H9 (cell line): ENCODE measurements at regions not wholly inside any gene's neighbourhood (a gene's known extent, or its start where the extent isn't known, plus 50 kb on each side); places are given as distances from the start of the nearest gene placed in this dataset.

ENCODE experiments used
- DNase-seq: peaks from one replicate; pipeline ENCODE4 v3.0.0-alpha.2; 2017
- H2AFZ ChIP-seq: one replicate; pipeline ENCODE4 v1.6.1; 2013; ENCODE audit warnings: mild to moderate bottlenecking, low read length, control low read depth, moderate library complexity
- H2AK5ac ChIP-seq: 2 replicates; pipeline ENCODE4 v1.6.1; 2013; ENCODE audit warnings: low read length, control low read depth, mixed read lengths; ENCODE audit not compliant: insufficient read length
- H2BK120ac ChIP-seq: one replicate; pipeline ENCODE4 v1.6.1; 2013; ENCODE audit warnings: low read depth, mild to moderate bottlenecking, low read length, control low read depth, inconsistent platforms; ENCODE audit not compliant: poor library complexity, severe bottlenecking
- H2BK12ac ChIP-seq: 2 replicates; pipeline ENCODE4 v1.6.1; 2013; ENCODE audit warnings: low read length, control low read depth, mixed read lengths, low read depth; ENCODE audit not compliant: insufficient read length
- H2BK15ac ChIP-seq: 2 replicates; pipeline ENCODE4 v1.6.1; 2013; ENCODE audit warnings: low read depth, low read length, control low read depth
- H2BK20ac ChIP-seq: one replicate; pipeline ENCODE4 v1.6.1; 2013; ENCODE audit warnings: low read depth, mild to moderate bottlenecking, low read length, control low read depth, inconsistent platforms; ENCODE audit not compliant: poor library complexity, severe bottlenecking
- H2BK5ac ChIP-seq: 2 replicates; pipeline ENCODE4 v1.6.1; 2013; ENCODE audit warnings: low read length, control low read depth, mixed read lengths; ENCODE audit not compliant: insufficient read length
- H3K14ac ChIP-seq: 2 replicates; pipeline ENCODE4 v1.6.1; 2013; ENCODE audit warnings: low read length, control low read depth; ENCODE audit not compliant: insufficient read depth
- H3K18ac ChIP-seq: 2 replicates; pipeline ENCODE4 v1.6.1; 2013; ENCODE audit warnings: low read depth, mild to moderate bottlenecking, mixed read lengths, low read length, control low read depth; ENCODE audit not compliant: insufficient read length
- H3K23ac ChIP-seq: 2 replicates; pipeline ENCODE4 v1.6.1; 2013; ENCODE audit warnings: low read length, control low read depth, mixed read lengths, low read depth; ENCODE audit not compliant: insufficient read length
- H3K23me2 ChIP-seq: 2 replicates; pipeline ENCODE4 v1.6.1; 2013; ENCODE audit warnings: low read depth, mild to moderate bottlenecking, mixed read lengths, low read length, control low read depth; ENCODE audit not compliant: insufficient read length, poor library complexity, severe bottlenecking
- H3K27ac ChIP-seq: 2 replicates; pipeline ENCODE4 v1.5.1; 2013; ENCODE audit warnings: low read length, control low read depth, mixed read lengths, low read depth; ENCODE audit not compliant: insufficient read length
- H3K27me3 ChIP-seq: 2 replicates; pipeline ENCODE4 v1.6.1; 2013; ENCODE audit warnings: low read length, control low read depth, inconsistent platforms; ENCODE audit not compliant: insufficient read depth
- H3K4ac ChIP-seq: 2 replicates; pipeline ENCODE4 v1.6.1; 2013; ENCODE audit warnings: low read depth, mild to moderate bottlenecking, control low read depth, inconsistent platforms, low read length, moderate library complexity
- H3K4me1 ChIP-seq: 2 replicates; pipeline ENCODE4 v1.6.1; 2013; ENCODE audit warnings: low read length, control low read depth, inconsistent platforms; ENCODE audit not compliant: insufficient read depth
- H3K4me2 ChIP-seq: 2 replicates; pipeline ENCODE4 v1.6.1; 2013; ENCODE audit warnings: low read length, control low read depth, mixed read lengths; ENCODE audit not compliant: insufficient read length, insufficient read depth
- H3K56ac ChIP-seq: 2 replicates; pipeline ENCODE4 v1.6.1; 2013; ENCODE audit warnings: low read depth, mild to moderate bottlenecking, mixed read lengths, low read length, control low read depth; ENCODE audit not compliant: insufficient read length
- H3K79me1 ChIP-seq: 2 replicates; pipeline ENCODE4 v1.6.1; 2013; ENCODE audit warnings: low read depth, mild to moderate bottlenecking, moderate library complexity, low read length, control low read depth, inconsistent platforms; ENCODE audit not compliant: insufficient read depth, poor library complexity, severe bottlenecking
- H3K79me2 ChIP-seq: 2 replicates; pipeline ENCODE4 v1.6.1; 2013; ENCODE audit warnings: low read length, control low read depth, inconsistent platforms; ENCODE audit not compliant: insufficient read depth
- H3K9ac ChIP-seq: 2 replicates; pipeline ENCODE4 v1.6.1; 2013; ENCODE audit warnings: low read length, control low read depth, mixed read lengths; ENCODE audit not compliant: insufficient read length; ENCODE audit errors: extremely low read depth
- H3K9me3 ChIP-seq: one replicate; pipeline ENCODE4 v1.6.1; 2013; ENCODE audit warnings: low read depth, low read length, inconsistent platforms; ENCODE audit not compliant: control insufficient read depth
- H3T11ph ChIP-seq: one replicate; pipeline ENCODE4 v1.6.1; 2013; ENCODE audit warnings: mild to moderate bottlenecking, low read length, control low read depth, inconsistent platforms
- H4K20me1 ChIP-seq: one replicate; pipeline ENCODE4 v1.6.1; 2013; ENCODE audit not compliant: control insufficient read depth, insufficient read length, insufficient read depth
- H4K5ac ChIP-seq: 2 replicates; pipeline ENCODE4 v1.6.1; 2013; ENCODE audit warnings: low read depth, mild to moderate bottlenecking, mixed read lengths, low read length, control low read depth; ENCODE audit not compliant: insufficient read length
- H4K8ac ChIP-seq: replicated peaks from 2 replicates; pipeline ENCODE4 v1.6.1; 2013; ENCODE audit warnings: low read length, control low read depth, mixed read lengths, low read depth; ENCODE audit not compliant: insufficient read length
- H4K91ac ChIP-seq: 2 replicates; pipeline ENCODE4 v1.6.1; 2013; ENCODE audit warnings: low read depth, mild to moderate bottlenecking, moderate library complexity, mixed read lengths, low read length, control low read depth; ENCODE audit not compliant: insufficient read length
- H3K27ac Mint-ChIP-seq, 3 experiments: 2 replicates in 2 of 3; 3 replicates in 1 of 3; pipeline ENCODE4 v1.8.0; 2020 to 2021; ENCODE audit warnings: mixed read lengths in 3 of 3, mild to moderate bottlenecking in 1 of 3, moderate library complexity in 1 of 3
- H3K27me3 Mint-ChIP-seq: 2 replicates; pipeline ENCODE4 v1.8.0; 2021; ENCODE audit warnings: low read depth, mild to moderate bottlenecking, moderate library complexity, mixed read lengths
- H3K36me3 Mint-ChIP-seq, 3 experiments: 2 replicates in 2 of 3; 3 replicates in 1 of 3; pipeline ENCODE4 v1.8.0; 2020 to 2021; ENCODE audit warnings: low read depth in 3 of 3, mixed read lengths in 3 of 3; ENCODE audit not compliant: insufficient read depth in 1 of 3
- H3K4me1 Mint-ChIP-seq, 2 experiments: 2 replicates each; pipeline ENCODE4 v1.8.0; 2020; ENCODE audit warnings: mixed read lengths in 2 of 2
- H3K4me3 Mint-ChIP-seq, 2 experiments: 2 replicates in 1 of 2; 3 replicates in 1 of 2; pipeline ENCODE4 v1.8.0; 2020 to 2021; ENCODE audit warnings: mild to moderate bottlenecking in 2 of 2, mixed read lengths in 2 of 2, moderate library complexity in 1 of 2
- H3K9me3 Mint-ChIP-seq, 2 experiments: 2 replicates in 1 of 2; 3 replicates in 1 of 2; pipeline ENCODE4 v1.8.0; 2020; ENCODE audit warnings: mild to moderate bottlenecking in 2 of 2, mixed read lengths in 2 of 2, moderate library complexity in 1 of 2
- WGBS: extraction: QIAGEN DNeasy Blood & Tissue Kit; methylation state at CpG from one replicate; pipeline ENCODE4 v1.1.7; 2013; ENCODE audit warnings: missing lambda C conversion rate, low lambda C conversion rate, mixed read lengths; ENCODE audit not compliant: insufficient read length; ENCODE audit errors: extremely low coverage; 5-methylcytosine and 5-hydroxymethylcytosine counted together
- TF ChIP-seq, protein P1 (sequence below): fragments of 200-600 bp; sonication (generic); conservative IDR thresholded peaks from 3 replicates; pipeline ENCODE4 v1.8.0; 2021; ENCODE audit warnings: antibody characterized with exemption, mild to moderate bottlenecking

- Histone ChIP-seq H4K8ac (no peak overlapping the region), H3K14ac (no peak overlapping the region), H3K9ac (no peak overlapping the region), H3K18ac (no peak overlapping the region), H3T11ph (no peak overlapping the region), H3K56ac (no peak overlapping the region), H2AFZ (no peak overlapping the region), H2BK15ac (no peak overlapping the region), H2BK20ac (no peak overlapping the region), H3K23me2 (no peaks in the 10 kb centered on the region), H2BK12ac (no peak overlapping the region), H3K79me2 (no peaks in the 10 kb centered on the region), H3K4me1 (no peaks in the 10 kb centered on the region), H3K4ac (no peak overlapping the region), H2BK120ac (no peak overlapping the region), H3K27ac (no peak overlapping the region), H2AK5ac (no peak overlapping the region), H4K20me1 (no peaks in the 10 kb centered on the region), H4K5ac (no peak overlapping the region), H2BK5ac (no peak overlapping the region), H3K4me2 (no peak overlapping the region), H4K91ac (no peak overlapping the region), H3K9me3 (no peaks in the 10 kb centered on the region), H3K23ac (no peak overlapping the region), H3K27me3 (no peaks in the 10 kb centered on the region), H3K79me1 (no peaks in the 10 kb centered on the region)
- peak overlapping the region in 1 of 3 experiments; percentile 1; a peak in 1 of 7 replicates for H3K27ac Mint-ChIP-seq
- no peaks in the 10 kb centered on the region for H3K27me3 Mint-ChIP-seq
- no CpG with 5 or more reads among the region's 2 CpGs for WGBS
- H3K4me1 Mint-ChIP-seq, result peaks cover 24 to 28% of the 10 kb centered on the region in 2 experiments
- peaks cover 0 to 4% (median 1%) of the 10 kb centered on the region in 3 experiments; a peak in 1 of 7 replicates for H3K36me3 Mint-ChIP-seq
- H3K4me3 Mint-ChIP-seq, result no peak overlapping the region
- DNase-seq, result no peak
- TF ChIP-seq, protein P1, sequence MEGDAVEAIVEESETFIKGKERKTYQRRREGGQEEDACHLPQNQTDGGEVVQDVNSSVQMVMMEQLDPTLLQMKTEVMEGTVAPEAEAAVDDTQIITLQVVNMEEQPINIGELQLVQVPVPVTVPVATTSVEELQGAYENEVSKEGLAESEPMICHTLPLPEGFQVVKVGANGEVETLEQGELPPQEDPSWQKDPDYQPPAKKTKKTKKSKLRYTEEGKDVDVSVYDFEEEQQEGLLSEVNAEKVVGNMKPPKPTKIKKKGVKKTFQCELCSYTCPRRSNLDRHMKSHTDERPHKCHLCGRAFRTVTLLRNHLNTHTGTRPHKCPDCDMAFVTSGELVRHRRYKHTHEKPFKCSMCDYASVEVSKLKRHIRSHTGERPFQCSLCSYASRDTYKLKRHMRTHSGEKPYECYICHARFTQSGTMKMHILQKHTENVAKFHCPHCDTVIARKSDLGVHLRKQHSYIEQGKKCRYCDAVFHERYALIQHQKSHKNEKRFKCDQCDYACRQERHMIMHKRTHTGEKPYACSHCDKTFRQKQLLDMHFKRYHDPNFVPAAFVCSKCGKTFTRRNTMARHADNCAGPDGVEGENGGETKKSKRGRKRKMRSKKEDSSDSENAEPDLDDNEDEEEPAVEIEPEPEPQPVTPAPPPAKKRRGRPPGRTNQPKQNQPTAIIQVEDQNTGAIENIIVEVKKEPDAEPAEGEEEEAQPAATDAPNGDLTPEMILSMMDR, result no peak
- H3K9me3 Mint-ChIP-seq, result no peaks in the 10 kb centered on the region
These were observed 117.0 kb upstream of the HMGCLL1 start for GRCh38 chr6:55696041-55696440.
